ENCODE measurements at regions not wholly inside any gene's neighbourhood (a gene's known extent, or its start where the extent isn't known, plus 50 kb on each side); places are given as distances from the start of the nearest gene placed in this dataset.

DNA sequence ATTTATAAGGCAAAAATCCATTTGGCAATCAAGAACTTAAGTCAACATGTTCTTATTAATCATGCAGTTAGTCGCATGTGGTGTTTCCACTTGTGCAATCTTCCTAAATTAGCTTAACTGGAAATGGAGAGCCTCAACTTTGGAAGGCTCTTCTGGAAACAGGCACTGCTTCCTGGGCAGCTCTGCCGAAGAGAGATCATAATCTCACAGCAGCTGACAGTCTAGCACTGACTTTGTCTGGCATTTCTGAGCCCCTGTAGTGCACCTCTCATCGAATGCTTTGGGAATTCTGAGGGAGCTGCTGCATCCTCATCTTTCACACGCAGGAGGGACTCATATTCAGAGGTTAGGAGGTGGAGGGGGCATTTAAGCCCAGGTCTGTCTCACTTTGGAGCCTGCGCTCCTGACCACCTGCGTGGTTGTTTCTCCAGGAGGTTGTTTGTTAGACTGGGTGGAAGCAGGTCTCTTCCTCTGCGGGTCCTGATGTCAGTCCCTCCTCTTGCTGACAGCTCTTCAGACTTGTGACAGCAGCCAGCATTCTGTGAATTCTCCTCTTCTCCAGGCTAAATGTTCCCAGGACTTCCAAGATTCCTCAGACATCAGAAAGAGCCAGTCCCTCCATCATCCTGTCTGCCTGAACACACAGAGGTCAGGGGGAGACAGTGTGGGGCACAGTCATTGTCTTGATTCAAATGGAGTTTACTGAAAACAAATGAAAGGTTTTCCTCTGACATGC is 100.4 kb upstream of the GJB6 start:
- TF ChIP-seq GATA3 (IDR thresholded peaks at IDR 0.05; ENCODE audit: low read depth, low read length) = no peak
- peak; percentile 41 for TF ChIP-seq GATA2 (IDR thresholded peaks at IDR 0.05; ENCODE audit: low read depth, low read length)

GRCh38 chr13:20331949-20332348 is 99.8 kb upstream of the GJB6 start:
- no peak for TF ChIP-seq GATA3 (IDR thresholded peaks at IDR 0.05; ENCODE audit: low read depth, low read length)
- no peak for TF ChIP-seq GATA2 (IDR thresholded peaks at IDR 0.05; ENCODE audit: low read depth, low read length)

DNA sequence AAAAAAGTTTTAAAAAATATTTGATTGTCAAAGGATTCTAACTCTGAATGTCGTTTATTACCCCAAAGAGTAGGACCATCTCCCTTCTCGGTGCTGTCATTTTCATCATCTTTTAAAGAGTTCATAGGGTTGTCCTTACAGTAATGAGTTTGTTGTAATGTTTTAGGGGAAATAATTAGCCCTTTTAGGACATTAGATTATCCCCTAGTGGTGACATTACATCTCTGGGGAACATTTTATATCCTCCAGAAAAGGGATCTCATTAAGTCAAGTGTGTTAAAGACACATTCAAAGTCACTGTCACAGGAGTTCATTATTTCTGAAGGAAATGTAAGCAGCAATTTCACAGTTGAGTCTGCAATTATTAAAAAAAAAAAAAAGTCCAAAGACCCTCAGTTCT is 99.3 kb upstream of the GJB6 start:
- no peak for TF ChIP-seq GATA2 (IDR thresholded peaks at IDR 0.05; ENCODE audit: low read depth, low read length)
- TF ChIP-seq GATA3 (IDR thresholded peaks at IDR 0.05; ENCODE audit: low read depth, low read length) = no peak

- TF ChIP-seq GATA2 (IDR thresholded peaks at IDR 0.05; ENCODE audit: low read depth, low read length) (no peak), GATA3 (IDR thresholded peaks at IDR 0.05; ENCODE audit: low read depth, low read length) (no peak)
These were observed 94.7 kb upstream of the GJB6 start for GRCh38 chr13:20326809-20327208.

DNA sequence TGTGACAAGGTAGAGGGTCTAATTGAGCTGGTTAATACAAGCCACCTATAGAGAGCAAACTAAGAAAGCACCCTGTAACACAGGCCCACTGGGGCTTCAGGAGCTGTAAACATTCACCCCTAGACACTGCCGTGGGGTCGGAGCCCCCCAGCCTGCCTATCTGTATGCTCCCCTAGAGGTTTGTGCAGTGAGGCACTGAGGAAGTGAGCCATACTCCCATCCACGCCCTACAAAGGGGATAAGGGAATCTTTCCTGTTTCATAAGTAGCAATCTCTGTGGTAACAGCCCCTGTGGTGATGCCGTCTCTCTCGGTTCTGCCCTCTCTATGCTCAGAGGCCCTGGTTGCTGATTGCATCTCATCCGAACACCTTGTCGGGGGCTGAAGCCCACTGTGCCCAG is 94.2 kb upstream of the GJB6 start:
- TF ChIP-seq GATA2 (IDR thresholded peaks at IDR 0.05; ENCODE audit: low read depth, low read length) = no peak
- TF ChIP-seq GATA3 (IDR thresholded peaks at IDR 0.05; ENCODE audit: low read depth, low read length) = no peak

DNA sequence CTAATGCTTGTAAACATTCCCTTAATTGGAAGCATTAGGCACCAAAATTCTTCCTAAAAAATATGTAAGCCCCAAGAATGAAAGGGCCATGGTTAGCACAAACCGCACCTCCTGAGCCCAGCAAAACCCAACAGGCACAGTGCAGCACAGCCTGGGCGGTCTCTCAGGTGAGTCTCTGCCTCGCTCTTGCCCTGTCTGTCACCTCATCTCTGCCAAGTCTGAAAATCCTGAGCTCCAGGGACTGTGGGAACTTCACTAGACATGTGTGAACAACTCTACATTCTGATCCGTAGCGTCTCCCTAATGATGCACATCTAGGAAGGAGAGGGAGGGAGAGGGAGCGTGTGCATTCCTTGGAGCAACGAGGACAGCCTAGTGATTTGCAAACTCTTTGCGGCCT is 88.8 kb upstream of the GJB6 start:
- TF ChIP-seq GATA3 (IDR thresholded peaks at IDR 0.05; ENCODE audit: low read depth, low read length) = no peak
- no peak for TF ChIP-seq GATA2 (IDR thresholded peaks at IDR 0.05; ENCODE audit: low read depth, low read length)

GRCh38 chr13:20313896-20314295 is 81.8 kb upstream of the GJB6 start:
- TF ChIP-seq GATA2 (IDR thresholded peaks at IDR 0.05; ENCODE audit: low read depth, low read length) (no peak), GATA3 (IDR thresholded peaks at IDR 0.05; ENCODE audit: low read depth, low read length) (no peak)

DNA sequence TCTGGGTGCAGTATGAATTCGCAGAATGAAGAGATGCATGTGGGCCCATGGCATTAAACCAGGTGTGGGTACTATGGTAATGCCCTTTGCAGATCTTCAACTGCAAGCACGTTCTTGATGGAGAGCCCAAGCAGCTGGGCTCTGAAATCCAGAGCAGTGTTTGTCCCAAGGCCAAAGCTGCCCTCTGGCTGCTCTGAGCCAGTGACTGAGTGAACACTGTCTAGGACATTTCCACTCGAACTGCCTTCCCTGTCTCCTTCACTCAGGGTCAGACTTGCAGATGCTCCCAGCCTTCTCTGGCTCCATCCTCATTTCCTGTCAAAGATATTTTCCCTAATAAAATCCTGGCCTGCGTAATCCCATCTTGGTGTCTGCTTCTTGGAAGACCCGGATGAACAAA is 80.2 kb upstream of the GJB6 start:
- no peak for TF ChIP-seq GATA2 (IDR thresholded peaks at IDR 0.05; ENCODE audit: low read depth, low read length)
- TF ChIP-seq GATA3 (IDR thresholded peaks at IDR 0.05; ENCODE audit: low read depth, low read length) = no peak

- TF ChIP-seq GATA2 (IDR thresholded peaks at IDR 0.05; ENCODE audit: low read depth, low read length) = no peak
- TF ChIP-seq GATA3 (IDR thresholded peaks at IDR 0.05; ENCODE audit: low read depth, low read length) = no peak
These were observed 79.5 kb upstream of the GJB6 start for GRCh38 chr13:20311596-20311995.

- TF ChIP-seq GATA2 (IDR thresholded peaks at IDR 0.05; ENCODE audit: low read depth, low read length) = no peak
- no peak for TF ChIP-seq GATA3 (IDR thresholded peaks at IDR 0.05; ENCODE audit: low read depth, low read length)
These were observed 78.9 kb upstream of the GJB6 start for GRCh38 chr13:20311022-20311421.

DNA sequence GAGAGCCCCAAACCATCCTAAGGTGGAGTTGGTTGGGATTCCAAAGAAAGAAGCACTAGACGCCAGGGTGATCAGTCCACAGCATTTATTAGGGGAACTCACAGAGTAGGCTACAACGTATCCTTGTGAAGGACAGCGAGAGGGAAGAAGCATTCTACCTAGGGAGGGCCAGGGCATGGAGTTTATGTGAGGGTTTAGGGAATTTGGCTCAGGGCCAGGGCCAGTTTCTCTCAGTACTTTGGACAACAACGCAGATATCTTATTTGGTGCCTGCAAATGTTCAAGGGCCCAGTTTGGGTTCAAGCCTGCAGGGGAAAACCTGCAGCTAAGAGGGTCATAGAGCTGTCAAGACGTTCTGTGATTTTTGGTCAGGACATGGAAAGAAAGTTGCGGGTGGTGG is 73.9 kb upstream of the GJB6 start:
- no peak for TF ChIP-seq GATA2 (IDR thresholded peaks at IDR 0.05; ENCODE audit: low read depth, low read length)
- TF ChIP-seq GATA3 (IDR thresholded peaks at IDR 0.05; ENCODE audit: low read depth, low read length) = no peak

DNA sequence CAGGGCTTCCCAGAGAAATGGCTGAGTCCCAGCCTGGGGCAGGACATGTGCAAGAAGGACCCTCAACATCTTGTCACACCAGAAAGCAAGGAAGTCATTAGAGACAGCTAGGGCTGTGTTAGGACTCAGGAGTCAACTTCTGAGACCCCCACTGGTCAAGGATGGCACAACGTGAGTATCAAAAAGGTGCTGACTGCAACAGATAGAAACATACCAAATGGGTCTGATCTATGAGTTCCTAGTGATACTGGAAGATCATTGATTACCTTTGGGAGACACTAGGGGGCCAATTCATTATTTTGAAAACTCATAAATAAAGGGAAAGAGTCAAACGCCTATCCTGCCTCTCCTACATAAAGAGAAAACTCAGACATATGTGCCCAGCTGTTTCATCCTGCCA is 73.5 kb upstream of the GJB6 start:
- TF ChIP-seq GATA3 (IDR thresholded peaks at IDR 0.05; ENCODE audit: low read depth, low read length) = no peak
- TF ChIP-seq GATA2 (IDR thresholded peaks at IDR 0.05; ENCODE audit: low read depth, low read length) = no peak

- TF ChIP-seq GATA2 (IDR thresholded peaks at IDR 0.05; ENCODE audit: low read depth, low read length) (no peak), GATA3 (IDR thresholded peaks at IDR 0.05; ENCODE audit: low read depth, low read length) (no peak)
These were observed 71.5 kb upstream of the GJB6 start for GRCh38 chr13:20303636-20304035.

- TF ChIP-seq GATA3 (IDR thresholded peaks at IDR 0.05; ENCODE audit: low read depth, low read length) = no peak
- no peak for TF ChIP-seq GATA2 (IDR thresholded peaks at IDR 0.05; ENCODE audit: low read depth, low read length)
These were observed 69.4 kb upstream of the GJB6 start for GRCh38 chr13:20301403-20302071.

- TF ChIP-seq GATA2 (IDR thresholded peaks at IDR 0.05; ENCODE audit: low read depth, low read length) = no peak
- no peak for TF ChIP-seq GATA3 (IDR thresholded peaks at IDR 0.05; ENCODE audit: low read depth, low read length)
These were observed 68.9 kb upstream of the GJB6 start for GRCh38 chr13:20301015-20301402.
